B cell (primary cell): ENCODE measurements at regions not wholly inside any gene's neighbourhood (a gene's known extent, or its start where the extent isn't known, plus 50 kb on each side); places are given as distances from the start of the nearest gene placed in this dataset.

Source experiments
- ATAC-seq: fragments of 200-7000 bp; cut with Tn5 transposase; one replicate; pipeline ENCODE4 v1.10.0; 2021; ENCODE audit warnings: low read depth, mild to moderate bottlenecking, moderate number of reproducible peaks, moderate library complexity
- CTCF ChIA-PET: fragments of 350-600 bp; sonication (Branson Sonifier 250); formaldehyde crosslinking; loops from one replicate; lab custom pipeline; 2021; ENCODE audit warnings: antibody characterized with exemption, inconsistent platforms; lab: Charles Lee
- POLR2A ChIA-PET: fragments of 350-600 bp; sonication (Branson Sonifier 250); formaldehyde crosslinking; loops from one replicate; lab custom pipeline; 2021; ENCODE audit warnings: antibody characterized with exemption; lab: Charles Lee
- DNase-seq: peaks from one replicate; pipeline ENCODE4 v3.0.0; 2013
- H2AFZ ChIP-seq: 2 replicates; pipeline ENCODE4 v1.6.1; 2012; ENCODE audit warnings: mild to moderate bottlenecking, low read depth, low read length; ENCODE audit not compliant: insufficient read depth, poor library complexity, severe bottlenecking
- H3K27ac ChIP-seq, 2 donors: 1 replicate in 1 of 2; 2 replicates in 1 of 2; pipeline ENCODE4 v1.5.1; 2012 to 2013; ENCODE audit warnings: low read length in 2 of 2, mild to moderate bottlenecking in 2 of 2, moderate library complexity in 1 of 2
- H3K27me3 ChIP-seq, 4 experiments: fragments of 200-600 bp in 1 of 4; sonication (generic) in 1 of 4; replicated peaks in 1 of 4; 1 replicate in 2 of 4; 2 replicates in 2 of 4; pipeline versions ENCODE4 v1.6.1 to v1.7.0; 2013 to 2016; ENCODE audit warnings: low read length in 3 of 4, mild to moderate bottlenecking in 2 of 4, mixed read lengths in 1 of 4, moderate library complexity in 1 of 4; ENCODE audit not compliant: insufficient read depth in 4 of 4, control insufficient read depth in 3 of 4; ENCODE audit errors: control extremely low read depth in 1 of 4
- H3K36me3 ChIP-seq, 2 experiments: replicated peaks in 1 of 2; 1 replicate in 1 of 2; 2 replicates in 1 of 2; pipeline versions ENCODE4 v1.6.1 to v1.7.1; 2013; ENCODE audit warnings: low read length in 1 of 2; ENCODE audit not compliant: insufficient read depth in 2 of 2, control insufficient read depth in 1 of 2; ENCODE audit errors: control extremely low read depth in 1 of 2, extremely low read depth in 1 of 2
- H3K4me1 ChIP-seq, 2 donors: fragments of 200-600 bp in 1 of 2; sonication (generic) in 1 of 2; 1 replicate in 1 of 2; 2 replicates in 1 of 2; pipeline versions ENCODE4 v1.5.1 to v1.6.1; 2013 to 2017; ENCODE audit warnings: low read length in 2 of 2; ENCODE audit not compliant: control insufficient read depth in 2 of 2, insufficient read depth in 2 of 2
- H3K4me2 ChIP-seq: replicated peaks from 2 replicates; pipeline ENCODE3; 2012; ENCODE audit warnings: mild to moderate bottlenecking, low read depth, low read length; ENCODE audit not compliant: poor library complexity, severe bottlenecking
- H3K4me3 ChIP-seq, 5 experiments: fragments of 200-600 bp in 1 of 5; sonication (generic) in 1 of 5; 1 replicate in 3 of 5; 2 replicates in 2 of 5; pipeline versions ENCODE4 v1.5.1 to v1.7.0; 2011 to 2016; ENCODE audit warnings: low read length in 4 of 5, mild to moderate bottlenecking in 4 of 5, low read depth in 2 of 5, control low read depth in 1 of 5, moderate library complexity in 1 of 5; ENCODE audit not compliant: insufficient read depth in 1 of 5; ENCODE audit errors: control extremely low read depth in 1 of 5, extremely low read depth in 1 of 5
- H3K79me2 ChIP-seq: fragments of 200-600 bp; sonication (generic); one replicate; pipeline ENCODE4 v1.6.0; 2016; ENCODE audit warnings: low read length; ENCODE audit not compliant: control insufficient read depth, insufficient read depth
- H3K9ac ChIP-seq: fragments of 200-600 bp; sonication (generic); 2 replicates; pipeline ENCODE4 v1.6.1; 2017; ENCODE audit warnings: mild to moderate bottlenecking, low read length, moderate library complexity
- H3K9me3 ChIP-seq, 3 donors: one replicate each; pipeline versions ENCODE4 v1.6.1 to v1.7.1; 2013; ENCODE audit warnings: low read length in 2 of 3; ENCODE audit not compliant: control insufficient read depth in 2 of 3, insufficient read depth in 1 of 3; ENCODE audit errors: control extremely low read depth in 1 of 3
- H4K20me1 ChIP-seq: 2 replicates; pipeline ENCODE4 v1.6.0; 2012; ENCODE audit warnings: mild to moderate bottlenecking, low read length; ENCODE audit not compliant: insufficient read depth, control insufficient read depth, poor library complexity, severe bottlenecking
- H3K27ac Mint-ChIP-seq: one replicate; pipeline ENCODE4 v1.8.0; 2021; ENCODE audit warnings: mixed read lengths
- H3K27me3 Mint-ChIP-seq: one replicate; pipeline ENCODE4 v1.8.0; 2021; ENCODE audit warnings: mixed read lengths
- H3K4me1 Mint-ChIP-seq: one replicate; pipeline ENCODE4 v1.8.0; 2021; ENCODE audit warnings: mixed read lengths
- H3K4me3 Mint-ChIP-seq: one replicate; pipeline ENCODE4 v1.8.0; 2021; ENCODE audit warnings: mixed read lengths
- H3K9me3 Mint-ChIP-seq: one replicate; pipeline ENCODE4 v1.8.0; 2022; ENCODE audit warnings: mixed read lengths; ENCODE audit not compliant: insufficient read depth
- EZH2 ChIP-seq: IDR thresholded peaks from 2 replicates; pipeline ENCODE4 v1.6.1; 2012; ENCODE audit warnings: borderline replicate concordance, low read depth, mild to moderate bottlenecking, moderate library complexity, low read length; ENCODE audit not compliant: insufficient read depth, poor library complexity, severe bottlenecking
- WGBS: methylation state at CpG from one replicate; pipeline ENCODE4 v1.1.5; 2013; ENCODE audit warnings: missing lambda C conversion rate; ENCODE audit not compliant: insufficient coverage; 5-methylcytosine and 5-hydroxymethylcytosine counted together
- intact Hi-C: fragments of 100-400 bp; cut with micrococcal nuclease; formaldehyde crosslinking; loops from one replicate; pipeline ENCODE4 v1.10.0; 2022
- TF ChIP-seq, protein P1 (sequence below): fragments of 200-600 bp; IDR thresholded peaks from one replicate; pipeline ENCODE4 v1.8.0; 2022; ENCODE audit warnings: antibody characterized with exemption, mild to moderate bottlenecking

- Histone ChIP-seq H3K27me3 (no peaks in the 10 kb centered on the region), H3K4me1 (peaks cover 0 to 5% of the 10 kb centered on the region in 2 donors), H3K9me3 (no peaks in the 10 kb centered on the region), H4K20me1 (no peaks in the 10 kb centered on the region), H3K9ac (no peak overlapping the region), H3K36me3 (no peaks in the 10 kb centered on the region), H3K79me2 (no peaks in the 10 kb centered on the region), H2AFZ (no peak overlapping the region), H3K4me2 (no peak overlapping the region), H3K4me3 (no peak overlapping the region), H3K27ac (no peak overlapping the region)
- DNase-seq (no peak), ATAC-seq (no peak)
- 93% methylated on average over 8 of the region's 9 CpGs for WGBS
- ChIA-PET CTCF (interaction anchor here (0.8 to 3.8 kb wide), 5 partner anchors 9 to 300 kb away, joined by 3 to 25 read pairs (median 10); no protein-coding TSS in a partner anchor), POLR2A (no interaction called here)
- no peak overlapping the region for H3K27ac Mint-ChIP-seq
- no peaks in the 10 kb centered on the region for H3K9me3 Mint-ChIP-seq
- no peak overlapping the region for H3K4me3 Mint-ChIP-seq
- intact Hi-C loops, result loop anchor here (2.0 to 10.0 kb wide), 2 partner anchors 301 to 445 kb away; no protein-coding TSS in a partner anchor
- H3K4me1 Mint-ChIP-seq, result peaks cover 4% of the 10 kb centered on the region
- TF ChIP-seq EZH2, result no peak
- TF ChIP-seq, protein P1, sequence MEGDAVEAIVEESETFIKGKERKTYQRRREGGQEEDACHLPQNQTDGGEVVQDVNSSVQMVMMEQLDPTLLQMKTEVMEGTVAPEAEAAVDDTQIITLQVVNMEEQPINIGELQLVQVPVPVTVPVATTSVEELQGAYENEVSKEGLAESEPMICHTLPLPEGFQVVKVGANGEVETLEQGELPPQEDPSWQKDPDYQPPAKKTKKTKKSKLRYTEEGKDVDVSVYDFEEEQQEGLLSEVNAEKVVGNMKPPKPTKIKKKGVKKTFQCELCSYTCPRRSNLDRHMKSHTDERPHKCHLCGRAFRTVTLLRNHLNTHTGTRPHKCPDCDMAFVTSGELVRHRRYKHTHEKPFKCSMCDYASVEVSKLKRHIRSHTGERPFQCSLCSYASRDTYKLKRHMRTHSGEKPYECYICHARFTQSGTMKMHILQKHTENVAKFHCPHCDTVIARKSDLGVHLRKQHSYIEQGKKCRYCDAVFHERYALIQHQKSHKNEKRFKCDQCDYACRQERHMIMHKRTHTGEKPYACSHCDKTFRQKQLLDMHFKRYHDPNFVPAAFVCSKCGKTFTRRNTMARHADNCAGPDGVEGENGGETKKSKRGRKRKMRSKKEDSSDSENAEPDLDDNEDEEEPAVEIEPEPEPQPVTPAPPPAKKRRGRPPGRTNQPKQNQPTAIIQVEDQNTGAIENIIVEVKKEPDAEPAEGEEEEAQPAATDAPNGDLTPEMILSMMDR, result no peak
- H3K27me3 Mint-ChIP-seq, result peaks cover under 1% of the 10 kb centered on the region
Measured at GRCh38 chr13:26483546-26483945, 73.9 kb upstream of the WASF3 start.

DNA sequence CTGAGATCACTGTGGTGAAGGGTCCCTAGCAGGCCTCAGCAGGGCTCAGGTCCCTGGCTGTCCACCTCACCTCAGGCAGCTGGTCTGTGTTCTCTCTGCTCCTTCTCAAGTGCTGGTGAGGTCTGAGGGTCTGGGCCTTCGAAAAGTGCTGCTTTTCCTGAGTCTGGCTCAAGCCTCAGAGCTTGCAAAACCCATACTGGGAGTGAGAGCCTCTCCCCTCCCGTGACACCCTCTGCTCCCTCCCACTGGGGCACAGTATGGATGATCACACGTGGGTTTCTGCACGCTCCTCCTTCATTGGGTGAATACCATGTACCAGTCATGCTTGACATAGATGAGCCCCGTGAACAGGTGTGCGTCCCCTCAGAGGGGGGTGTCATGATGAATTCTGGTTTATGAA is 73.3 kb upstream of the WASF3 start:
- 86% methylated on average over 6 of the region's 6 CpGs for WGBS

More for the DNA sequence above, 73.3 kb upstream of the WASF3 start:
- Histone ChIP-seq H3K27ac (no peak overlapping the region), H3K9ac (no peak overlapping the region), H3K4me3 (no peak overlapping the region), H3K4me1 (peaks cover 0 to 5% of the 10 kb centered on the region in 2 donors), H3K9me3 (no peaks in the 10 kb centered on the region), H3K4me2 (no peak overlapping the region), H3K36me3 (no peaks in the 10 kb centered on the region), H3K79me2 (no peaks in the 10 kb centered on the region), H2AFZ (no peak overlapping the region), H4K20me1 (no peaks in the 10 kb centered on the region), H3K27me3 (no peaks in the 10 kb centered on the region)
- no peak overlapping the region for H3K4me3 Mint-ChIP-seq
- ATAC-seq, result no peak
- H3K27ac Mint-ChIP-seq, result no peak overlapping the region
- ChIA-PET POLR2A (no interaction called here), CTCF (interaction anchor here (3.8 kb wide), 1 partner anchor 299 kb away, joined by 24 read pairs; no protein-coding TSS in a partner anchor)
- H3K4me1 Mint-ChIP-seq, result peaks cover 4% of the 10 kb centered on the region
- intact Hi-C loops, result loop anchor here (10.0 kb wide), 1 partner anchor 301 kb away; no protein-coding TSS in a partner anchor
- DNase-seq, result no peak
- H3K9me3 Mint-ChIP-seq, result no peaks in the 10 kb centered on the region
- peaks cover 1% of the 10 kb centered on the region for H3K27me3 Mint-ChIP-seq
- TF ChIP-seq, protein P1, result no peak
- no peak for TF ChIP-seq EZH2
